NCI-H82 treated with DMSO at 0.1 percent for 48 hours (cell line): ENCODE measurements at regions not wholly inside any gene's neighbourhood (a gene's known extent, or its start where the extent isn't known, plus 50 kb on each side); places are given as distances from the start of the nearest gene placed in this dataset.

Experiments
- DNase-seq: peaks from one replicate; lab custom pipeline; 2025; ENCODE audit not compliant: unreplicated experiment; lab: John Stamatoyannopoulos, UW

GRCh38 chr12:34340534-34341361 lies 318.5 kb downstream of the ALG10 start:
- no peak for DNase-seq

DNA sequence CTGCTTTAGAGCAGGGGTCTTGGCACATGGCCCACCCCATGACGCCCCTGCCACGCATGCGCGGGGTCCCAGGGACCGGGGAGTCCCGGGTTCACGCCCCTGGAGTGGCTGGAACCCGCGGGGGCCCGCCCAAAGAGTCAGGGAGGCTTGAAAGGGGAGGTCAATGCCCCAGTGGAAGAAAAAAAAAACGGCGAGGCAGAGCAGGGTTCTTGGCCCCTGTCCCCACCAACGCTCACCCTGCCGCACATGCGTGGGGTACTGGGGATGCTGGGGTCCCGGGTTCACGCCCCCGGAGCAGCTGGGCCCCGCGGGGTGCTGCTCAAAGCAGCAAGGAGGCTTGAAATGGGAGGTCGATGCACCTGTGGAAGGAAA lies 319.1 kb downstream of the ALG10 start:
- no peak for DNase-seq

GRCh38 chr12:34342048-34342447 lies 319.8 kb downstream of the ALG10 start:
- DNase-seq, result no peak

DNA sequence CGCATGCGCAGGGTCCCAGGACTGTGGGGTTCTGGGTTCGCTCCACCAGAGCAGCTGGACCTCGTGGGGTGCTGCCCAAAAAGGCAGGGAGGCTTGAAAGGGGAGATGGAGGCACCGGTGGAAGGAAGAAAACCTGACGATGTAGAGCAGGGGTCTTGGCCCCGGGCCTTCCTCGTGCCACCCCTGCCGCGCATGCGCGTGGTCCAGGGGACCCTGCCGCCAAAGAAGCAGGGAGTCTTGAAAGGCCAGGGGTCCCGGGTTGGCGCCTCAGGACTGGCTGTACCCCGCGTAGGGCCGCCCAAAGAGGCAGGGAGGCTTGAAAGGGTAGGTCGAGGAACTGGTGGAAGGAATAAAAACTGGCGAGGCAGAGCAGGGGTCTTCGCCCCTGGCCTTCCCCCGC lies 321.0 kb downstream of the ALG10 start:
- DNase-seq, result no peak

- no peak for DNase-seq
These were observed 321.5 kb downstream of the ALG10 start for GRCh38 chr12:34343766-34344165.

DNA sequence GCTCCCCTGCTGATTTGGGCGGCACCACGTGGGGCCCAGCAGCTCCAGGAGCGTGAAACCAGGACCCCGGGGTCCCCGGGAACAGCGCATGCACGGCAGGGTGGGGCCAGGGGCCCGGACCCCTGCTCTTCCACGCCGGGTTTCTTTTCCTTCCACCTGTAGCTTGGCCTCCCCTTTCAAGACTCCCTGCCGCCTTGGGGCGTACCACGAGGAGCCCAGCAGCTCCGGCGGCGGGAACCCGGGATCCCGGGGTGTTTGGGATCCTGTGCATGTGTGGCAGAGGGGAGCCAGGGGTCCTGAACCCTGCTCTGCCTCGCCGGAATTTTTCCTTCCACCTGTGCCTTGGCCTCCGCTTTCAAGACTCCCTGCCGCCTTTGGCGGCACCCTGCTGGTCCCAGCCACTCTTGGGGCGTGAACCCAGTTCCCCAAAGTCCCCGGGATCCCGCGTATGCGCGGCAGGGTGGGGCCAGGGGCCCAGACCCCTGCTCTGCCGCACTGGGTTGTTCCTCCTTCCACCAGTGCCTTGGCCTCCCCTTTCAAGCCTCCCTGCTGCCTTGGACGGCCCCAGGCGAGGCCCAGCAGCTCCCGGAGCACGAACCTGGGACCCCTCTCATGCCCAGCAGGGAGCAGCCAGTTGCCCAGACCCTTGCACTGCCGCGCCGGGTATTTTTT lies 322.7 kb downstream of the ALG10 start:
- no peak for DNase-seq

DNA sequence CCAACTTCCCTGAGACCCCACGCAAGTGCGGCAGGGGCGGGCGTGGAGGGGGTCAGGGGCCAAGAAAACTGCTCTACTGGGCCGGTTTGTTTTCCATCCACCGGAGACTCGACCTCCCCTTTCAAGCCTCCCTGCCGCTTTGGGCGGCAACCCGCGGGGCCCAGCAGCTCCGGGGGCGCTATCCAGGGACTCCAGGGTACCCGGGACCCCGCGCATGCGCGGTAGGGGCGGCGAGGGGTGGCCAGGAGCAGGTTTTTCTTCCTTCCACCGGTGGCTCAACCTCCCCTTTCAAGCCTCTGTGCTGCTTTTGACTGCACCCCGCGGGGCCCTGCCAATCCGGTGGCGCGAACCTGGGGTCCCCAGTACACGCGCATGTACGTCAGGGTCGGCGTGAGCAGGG lies 323.5 kb downstream of the ALG10 start:
- DNase-seq, result no peak

DNA sequence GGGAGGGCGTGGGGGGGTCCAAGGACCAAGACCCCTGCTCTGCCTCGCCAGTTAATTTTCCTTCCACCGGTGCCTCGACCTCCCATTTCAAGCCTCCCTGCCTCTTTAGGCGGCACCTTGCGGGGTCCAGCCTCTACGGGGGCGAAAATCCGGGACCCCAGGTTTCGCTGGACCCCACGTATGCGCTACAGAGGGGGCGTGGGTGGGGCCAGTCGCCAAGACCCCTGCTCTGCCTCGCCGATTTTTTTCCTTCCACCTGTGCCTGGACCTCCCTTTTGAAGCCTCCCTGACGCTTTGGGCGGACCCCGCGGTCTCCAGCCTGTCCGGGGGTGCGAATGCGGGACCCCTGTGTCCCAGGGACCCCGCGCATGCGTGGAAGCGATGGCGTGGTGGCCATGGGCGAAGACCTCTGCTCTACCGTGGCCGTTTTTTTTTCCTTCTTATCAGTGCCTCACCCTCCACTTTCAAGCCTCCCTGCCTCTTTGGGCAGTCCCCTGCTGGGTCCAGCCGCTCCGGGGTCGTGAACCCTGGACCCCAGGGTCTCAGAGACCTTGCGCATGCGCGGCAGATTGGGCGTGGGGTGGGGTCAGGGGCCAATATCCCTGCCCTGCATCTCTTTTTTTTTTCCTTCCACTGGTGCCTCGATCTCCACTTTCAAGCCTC lies 324.2 kb downstream of the ALG10 start:
- no peak for DNase-seq

DNA sequence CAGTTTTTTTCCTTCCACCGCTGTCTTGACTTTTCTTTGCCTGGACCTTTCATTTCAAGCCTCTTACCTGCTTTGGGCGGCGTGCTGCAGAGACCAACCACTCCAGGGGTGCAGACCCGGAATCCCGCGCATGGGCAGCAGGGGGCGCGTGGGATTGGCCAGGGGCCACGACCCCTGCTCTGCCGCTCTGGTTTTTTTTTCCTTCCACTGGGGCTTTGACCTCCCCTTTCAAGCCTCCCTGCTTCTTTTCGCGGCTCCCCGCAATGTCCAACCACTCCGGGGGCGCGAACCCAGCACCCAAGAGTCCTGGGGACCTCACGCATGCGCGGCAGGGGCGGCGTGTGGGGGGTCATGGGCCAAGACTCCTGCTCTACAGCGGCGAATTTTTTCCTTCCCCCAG lies 325.1 kb downstream of the ALG10 start:
- no peak for DNase-seq

DNA sequence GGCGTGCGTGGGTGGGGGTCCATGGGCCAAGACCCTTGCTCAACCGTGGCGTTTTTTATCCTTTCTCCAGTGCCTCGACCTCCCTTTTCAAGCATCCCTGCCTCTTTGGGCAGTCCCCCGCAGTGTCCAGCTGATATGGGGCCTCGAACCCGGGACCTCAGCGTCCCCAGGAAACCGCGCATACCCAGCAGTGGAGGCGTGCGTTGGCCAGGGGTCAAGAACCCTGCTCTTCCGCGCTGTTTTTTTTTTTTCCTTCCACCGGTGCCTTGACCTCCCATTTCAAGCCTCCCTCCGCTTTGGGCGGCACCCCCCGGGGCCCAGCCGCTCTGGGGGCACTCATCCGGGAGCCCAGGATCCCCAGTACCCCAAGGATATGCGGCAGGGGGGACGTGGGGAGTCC lies 325.8 kb downstream of the ALG10 start:
- no peak for DNase-seq

GRCh38 chr12:34348836-34349672 lies 326.8 kb downstream of the ALG10 start:
- DNase-seq, result no peak

- DNase-seq, result no peak
These were observed 327.3 kb downstream of the ALG10 start for GRCh38 chr12:34349673-34349961.

- no peak for DNase-seq
These were observed 328.1 kb downstream of the ALG10 start for GRCh38 chr12:34350092-34351041.

DNA sequence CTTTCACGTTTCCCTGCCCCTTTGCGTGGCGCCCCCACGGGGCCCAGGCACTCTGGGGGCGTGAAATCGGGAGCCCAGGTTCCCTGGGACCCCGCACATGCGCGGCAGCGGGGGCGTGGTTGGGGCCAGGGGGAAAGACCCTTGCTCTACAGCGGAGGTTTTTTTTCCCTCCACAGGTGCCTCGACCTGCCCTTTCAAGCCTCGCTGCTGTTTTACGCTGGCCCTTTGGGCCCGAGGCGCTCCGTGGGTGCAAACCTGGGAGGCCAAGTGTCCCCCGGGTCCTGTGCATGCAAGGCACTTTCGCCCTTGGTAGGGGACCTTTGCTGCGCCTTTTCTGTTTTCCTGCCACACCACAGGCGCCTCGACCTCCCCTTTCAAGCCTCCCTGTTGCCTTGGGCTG lies 329.8 kb downstream of the ALG10 start:
- DNase-seq, result no peak

DNA sequence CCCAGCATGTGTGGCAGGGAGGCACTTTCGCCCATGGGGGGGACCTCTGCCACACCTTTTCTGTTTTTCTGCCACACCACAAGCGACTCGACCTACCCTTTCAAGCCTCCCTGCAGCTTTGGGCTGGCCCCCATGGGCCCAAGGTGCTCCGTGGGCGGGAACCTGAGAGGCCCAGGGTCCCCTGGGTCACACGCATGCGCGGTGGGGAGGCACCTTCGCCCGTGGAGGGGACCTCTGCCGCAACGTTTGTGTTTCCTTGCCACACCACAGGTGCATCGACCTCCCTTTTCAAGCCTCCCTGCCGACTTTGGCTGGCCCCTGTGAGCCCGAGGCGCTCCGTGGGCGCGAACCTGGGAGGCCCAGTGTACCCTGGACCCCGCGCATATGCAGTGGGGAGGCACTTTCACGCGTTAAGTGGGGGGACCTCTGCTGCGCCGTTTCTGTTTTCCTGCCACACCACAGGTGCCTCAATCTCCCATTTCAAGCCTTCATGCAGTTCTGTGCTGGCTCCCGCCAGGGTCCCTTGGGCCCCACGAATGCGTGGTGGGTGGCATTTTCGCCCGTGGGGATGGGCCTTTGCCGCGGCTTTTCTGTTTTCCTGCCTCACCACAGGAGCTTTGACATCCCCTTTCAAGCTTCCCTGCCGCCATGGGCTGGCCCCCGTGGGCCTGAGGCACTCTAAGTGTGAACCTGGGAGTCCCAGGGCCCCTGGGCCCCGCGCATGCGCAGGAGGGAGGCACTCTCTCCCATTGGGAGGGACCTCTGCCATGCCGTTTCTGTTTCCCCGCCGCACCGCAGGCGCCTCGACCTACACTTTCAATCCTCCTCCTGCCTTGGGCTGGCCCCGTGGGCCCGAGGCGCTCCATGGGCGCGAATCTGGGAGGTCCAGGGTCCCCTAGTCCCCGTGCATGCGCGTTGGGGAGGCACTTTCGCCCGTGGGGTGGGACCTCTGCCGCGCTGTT lies 332.2 kb downstream of the ALG10 start:
- DNase-seq, result no peak

- no peak for DNase-seq
These were observed 334.1 kb downstream of the ALG10 start for GRCh38 chr12:34356233-34356987.

- no peak for DNase-seq
These were observed 335.5 kb downstream of the ALG10 start for GRCh38 chr12:34357791-34358190.

DNA sequence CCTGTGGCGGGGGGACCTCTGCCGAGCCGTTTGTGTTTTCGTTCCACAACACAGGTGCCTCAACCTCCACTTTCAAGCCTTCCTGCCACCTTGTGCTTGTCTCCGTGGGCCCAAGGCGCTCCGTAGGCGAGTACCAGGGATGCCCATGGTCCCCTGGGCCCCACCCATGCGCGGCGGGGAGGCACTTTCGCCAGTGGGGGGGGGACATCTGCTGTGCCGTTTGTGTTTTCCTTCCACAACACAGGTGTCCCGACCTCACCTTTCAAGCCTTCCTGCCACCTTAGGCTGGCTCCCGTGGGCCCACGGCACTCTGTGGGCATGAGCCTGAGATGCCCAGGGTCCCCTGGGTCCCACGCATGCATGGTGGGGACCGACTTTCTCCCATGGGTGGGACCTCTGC lies 335.9 kb downstream of the ALG10 start:
- no peak for DNase-seq
